Spleen (tissue), 7 donors: ENCODE measurements at regions not wholly inside any gene's neighbourhood (a gene's known extent, or its start where the extent isn't known, plus 50 kb on each side); places are given as distances from the start of the nearest gene placed in this dataset.

ENCODE experiments used
- CTCF ChIP-seq, 11 experiments: fragments of 200-600 bp in 7 of 11; fragments of 450-650 bp in 4 of 11; sonication (generic) in 4 of 11; IDR thresholded peaks in 8 of 11; conservative IDR thresholded peaks in 3 of 11; 1 replicate in 7 of 11; 2 replicates in 4 of 11; pipeline versions ENCODE4 v1.4.0 to v1.8.0; 2016 to 2021; ENCODE audit warnings: antibody characterized with exemption in 11 of 11, inconsistent platforms in 4 of 11, mild to moderate bottlenecking in 1 of 11
- POLR2A ChIP-seq, 3 donors: fragments of 450-650 bp; IDR thresholded peaks; one replicate each; pipeline ENCODE4 v1.5.1; 2017; ENCODE audit warnings: antibody characterized with exemption in 3 of 3, mild to moderate bottlenecking in 1 of 3
- POLR2AphosphoS5 ChIP-seq, 3 donors: sonication (generic); formaldehyde crosslinking; IDR thresholded peaks; one replicate each; pipeline ENCODE4 v1.5.1; 2017; ENCODE audit warnings: antibody characterized with exemption in 3 of 3
- donor health status: DM: no; HTN: no; CAD: no; lungs with moderate emphysema.
- donor health status: DM: no; HTN: no; CAD: no.
- donor health status: DM: no; HTN: no; CAD: no.

GRCh38 chr9:79962836-79963235, 391.1 kb downstream of the TLE4 start:
- TF ChIP-seq CTCF (IDR thresholded peaks at IDR 0.05 in 8 of 11, conservative IDR thresholded peaks at IDR 0.05 in 3 of 11) (no peak), POLR2AphosphoS5 (IDR thresholded peaks at IDR 0.05) (no peak), POLR2A (IDR thresholded peaks at IDR 0.05) (no peak)
